RWPE2 (cell line): ENCODE measurements at regions not wholly inside any gene's neighbourhood (a gene's known extent, or its start where the extent isn't known, plus 50 kb on each side); places are given as distances from the start of the nearest gene placed in this dataset.

ENCODE experiments used
- ATAC-seq: fragments of 200-7000 bp; cut with Tn5 transposase; 3 replicates; pipeline ENCODE4 v1.9.1; 2021; ENCODE audit warnings: low read depth
- DNase-seq: peaks from one replicate; pipeline ENCODE4 v3.0.0-alpha.2; 2020; ENCODE audit warnings: low spot score
- H3K27ac ChIP-seq: fragments of 450-650 bp; 2 replicates; pipeline ENCODE4 v1.5.1; 2017; ENCODE audit warnings: mild to moderate bottlenecking; ENCODE audit not compliant: poor library complexity, severe bottlenecking
- H3K27me3 ChIP-seq: fragments of 250-450 bp; sonication (Bioruptor Pico); 2 replicates; pipeline ENCODE4 v1.5.1; 2021; ENCODE audit warnings: mild to moderate bottlenecking, moderate library complexity; ENCODE audit not compliant: insufficient read depth, poor library complexity, severe bottlenecking
- H3K36me3 ChIP-seq: fragments of 250-450 bp; sonication (Bioruptor Pico); 2 replicates; pipeline ENCODE4 v1.5.1; 2020; ENCODE audit warnings: low read depth, mild to moderate bottlenecking, moderate library complexity
- H3K4me1 ChIP-seq: fragments of 250-450 bp; sonication (Bioruptor Pico); 2 replicates; pipeline ENCODE4 v1.5.1; 2021; ENCODE audit warnings: mild to moderate bottlenecking, moderate library complexity; ENCODE audit not compliant: insufficient read depth, poor library complexity, severe bottlenecking
- H3K4me3 ChIP-seq: fragments of 250-450 bp; sonication (Bioruptor Pico); 2 replicates; pipeline ENCODE4 v1.5.1; 2021; ENCODE audit warnings: mild to moderate bottlenecking, moderate library complexity; ENCODE audit not compliant: severe bottlenecking
- H3K9me3 ChIP-seq: fragments of 250-450 bp; sonication (Bioruptor Pico); 2 replicates; pipeline ENCODE4 v1.5.1; 2021; ENCODE audit warnings: mild to moderate bottlenecking, moderate library complexity; ENCODE audit not compliant: severe bottlenecking
- TF ChIP-seq, protein P1 (sequence below): fragments of 450-650 bp; IDR thresholded peaks from one replicate; pipeline ENCODE4 v1.5.1; 2017; ENCODE audit warnings: mild to moderate bottlenecking, moderate library complexity; ENCODE audit not compliant: poor library complexity, severe bottlenecking

DNA sequence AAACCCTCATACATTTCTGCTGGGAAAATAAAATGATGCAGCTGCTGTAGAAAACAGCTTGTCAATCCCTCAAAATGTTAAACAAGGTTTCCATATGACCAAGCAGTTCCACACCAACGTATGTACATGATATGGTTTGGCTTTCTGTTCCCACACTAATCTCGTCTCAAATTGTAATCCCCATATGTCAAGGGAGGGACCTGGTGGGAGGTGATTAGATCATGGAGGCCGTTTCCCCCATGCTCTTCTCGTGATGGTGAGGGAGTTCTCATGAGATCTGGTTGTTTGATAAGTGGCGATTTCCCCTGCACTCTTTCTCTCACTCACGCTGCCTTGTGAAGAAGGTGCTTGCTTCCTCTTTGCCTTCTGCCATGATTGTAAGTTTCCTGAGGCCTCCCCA lies 100.6 kb upstream of the SLC24A5 start:
- no peak for ATAC-seq
- no peak overlapping the region for H3K4me3 ChIP-seq
- no peaks in the 10 kb centered on the region for H3K27me3 ChIP-seq
- H3K9me3 ChIP-seq, result no peaks in the 10 kb centered on the region
- no peak for DNase-seq
- H3K4me1 ChIP-seq, result peaks cover 7% of the 10 kb centered on the region
- no peaks in the 10 kb centered on the region for H3K36me3 ChIP-seq
- TF ChIP-seq, protein P1, sequence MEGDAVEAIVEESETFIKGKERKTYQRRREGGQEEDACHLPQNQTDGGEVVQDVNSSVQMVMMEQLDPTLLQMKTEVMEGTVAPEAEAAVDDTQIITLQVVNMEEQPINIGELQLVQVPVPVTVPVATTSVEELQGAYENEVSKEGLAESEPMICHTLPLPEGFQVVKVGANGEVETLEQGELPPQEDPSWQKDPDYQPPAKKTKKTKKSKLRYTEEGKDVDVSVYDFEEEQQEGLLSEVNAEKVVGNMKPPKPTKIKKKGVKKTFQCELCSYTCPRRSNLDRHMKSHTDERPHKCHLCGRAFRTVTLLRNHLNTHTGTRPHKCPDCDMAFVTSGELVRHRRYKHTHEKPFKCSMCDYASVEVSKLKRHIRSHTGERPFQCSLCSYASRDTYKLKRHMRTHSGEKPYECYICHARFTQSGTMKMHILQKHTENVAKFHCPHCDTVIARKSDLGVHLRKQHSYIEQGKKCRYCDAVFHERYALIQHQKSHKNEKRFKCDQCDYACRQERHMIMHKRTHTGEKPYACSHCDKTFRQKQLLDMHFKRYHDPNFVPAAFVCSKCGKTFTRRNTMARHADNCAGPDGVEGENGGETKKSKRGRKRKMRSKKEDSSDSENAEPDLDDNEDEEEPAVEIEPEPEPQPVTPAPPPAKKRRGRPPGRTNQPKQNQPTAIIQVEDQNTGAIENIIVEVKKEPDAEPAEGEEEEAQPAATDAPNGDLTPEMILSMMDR, result no peak
- no peak overlapping the region for H3K27ac ChIP-seq

DNA sequence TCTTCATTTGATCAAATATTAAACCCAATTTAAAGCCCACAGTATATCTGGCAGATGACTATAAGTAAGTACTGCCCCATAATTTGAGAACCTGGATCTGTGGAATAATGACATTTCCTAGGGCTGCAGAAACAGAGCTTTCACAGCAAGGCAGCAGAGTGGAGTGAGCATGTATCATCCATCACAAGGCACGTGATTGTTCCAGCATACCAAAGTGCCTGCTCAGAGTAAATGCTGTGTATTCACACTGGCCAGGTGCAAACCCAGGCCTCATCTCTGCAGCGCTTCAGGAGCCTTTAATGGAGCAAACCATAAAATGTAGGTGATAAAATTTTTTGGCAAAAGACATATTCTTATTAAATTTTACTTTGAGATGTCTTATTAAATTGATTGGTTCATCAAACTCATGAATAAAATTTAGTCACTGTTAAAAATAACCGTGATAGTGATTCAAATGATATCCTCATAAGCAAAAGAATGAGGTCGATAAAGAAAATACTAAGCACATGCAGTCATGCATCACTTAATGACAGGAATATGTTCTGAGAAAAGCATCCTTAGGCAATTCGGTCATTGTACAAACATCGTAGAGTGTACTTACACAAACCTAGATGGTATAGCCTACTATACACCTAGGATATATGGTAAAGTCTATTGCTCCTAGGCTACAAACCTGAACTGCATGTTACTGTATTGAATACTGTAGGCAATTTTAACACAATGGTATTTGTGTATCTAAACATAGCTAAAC lies 99.3 kb upstream of the SLC24A5 start:
- ATAC-seq, result peak; percentile 96
- Histone ChIP-seq H3K4me1 (peaks cover 7% of the 10 kb centered on the region), H3K36me3 (no peaks in the 10 kb centered on the region), H3K27ac (no peak overlapping the region), H3K27me3 (no peaks in the 10 kb centered on the region), H3K4me3 (no peak overlapping the region), H3K9me3 (no peaks in the 10 kb centered on the region)
- DNase-seq, result no peak
- TF ChIP-seq, protein P1, result no peak

DNA sequence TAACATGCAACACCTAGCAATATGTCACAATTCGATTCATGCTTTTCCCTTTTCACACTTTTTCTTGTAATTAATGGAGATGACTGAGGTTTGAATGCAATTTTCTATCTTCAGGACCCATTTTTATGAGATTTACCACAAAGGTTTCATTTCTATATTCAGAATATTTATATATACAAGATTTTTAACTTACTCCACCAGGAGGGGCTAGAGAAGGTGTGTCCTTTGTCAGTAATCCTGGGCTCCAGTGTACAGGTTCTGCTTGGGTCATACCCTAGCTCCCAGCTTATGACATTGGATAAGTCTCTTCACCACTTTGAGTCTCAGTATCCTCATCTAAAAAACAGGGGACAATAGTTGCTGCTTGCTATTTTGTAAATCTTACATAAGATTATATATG lies 95.7 kb upstream of the SLC24A5 start:
- Histone ChIP-seq H3K4me3 (no peak overlapping the region), H3K9me3 (no peaks in the 10 kb centered on the region), H3K27me3 (no peaks in the 10 kb centered on the region), H3K4me1 (no peaks in the 10 kb centered on the region), H3K36me3 (no peaks in the 10 kb centered on the region), H3K27ac (no peak overlapping the region)
- TF ChIP-seq, protein P1, result peak; percentile 22
- ATAC-seq, result no peak
- no peak for DNase-seq

DNA sequence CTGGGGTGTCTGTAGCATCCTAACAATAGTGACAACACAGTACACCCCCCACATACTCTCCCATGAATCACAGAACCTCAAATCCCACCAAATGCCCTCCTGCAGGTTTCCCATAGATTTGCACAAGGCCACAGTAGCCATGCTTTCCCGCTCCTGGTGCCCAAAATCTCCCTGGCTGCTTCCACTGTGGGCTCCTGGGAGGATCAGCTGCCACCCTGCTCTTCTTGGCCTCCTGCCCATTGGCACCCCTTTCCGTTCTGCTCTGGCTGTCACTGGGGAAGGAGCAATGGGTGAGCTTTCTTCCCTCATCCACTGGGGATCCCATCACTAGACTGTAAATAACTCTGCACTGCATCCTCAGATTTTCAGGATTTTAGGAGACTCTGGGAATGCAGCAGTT lies 92.1 kb upstream of the SLC24A5 start:
- no peaks in the 10 kb centered on the region for H3K9me3 ChIP-seq
- ATAC-seq (no peak), DNase-seq (no peak)
- peaks cover 4% of the 10 kb centered on the region for H3K4me1 ChIP-seq
- H3K36me3 ChIP-seq, result no peaks in the 10 kb centered on the region
- no peak overlapping the region for H3K4me3 ChIP-seq
- no peaks in the 10 kb centered on the region for H3K27me3 ChIP-seq
- H3K27ac ChIP-seq, result no peak overlapping the region
- TF ChIP-seq, protein P1, result no peak

DNA sequence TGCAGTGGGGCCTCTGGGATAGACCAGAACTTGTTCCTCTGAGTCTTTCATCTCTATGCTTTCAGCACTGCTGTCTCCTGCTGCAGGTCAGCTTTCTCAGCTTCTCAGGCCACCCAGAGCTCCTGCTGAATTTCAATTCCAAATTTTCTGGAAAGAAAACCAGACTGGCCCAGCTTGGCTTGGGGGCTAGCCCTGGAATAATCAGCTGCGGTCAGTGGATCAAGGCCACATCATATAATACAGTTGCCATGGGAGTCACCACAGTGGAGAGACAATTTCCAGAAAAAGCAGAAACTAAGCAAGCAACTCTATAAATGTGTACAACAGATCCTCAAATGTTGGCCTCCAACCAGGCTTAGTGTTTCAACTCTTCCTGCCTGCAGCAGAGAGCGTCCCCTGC lies 91.1 kb upstream of the SLC24A5 start:
- Histone ChIP-seq H3K4me1 (peaks cover 4% of the 10 kb centered on the region), H3K4me3 (no peak overlapping the region), H3K27ac (no peak overlapping the region), H3K9me3 (no peaks in the 10 kb centered on the region), H3K27me3 (no peaks in the 10 kb centered on the region), H3K36me3 (no peaks in the 10 kb centered on the region)
- DNase-seq, result no peak
- TF ChIP-seq, protein P1, result no peak
- ATAC-seq, result no peak
